K562 (cell line): ENCODE measurements at regions not wholly inside any gene's neighbourhood (a gene's known extent, or its start where the extent isn't known, plus 50 kb on each side); places are given as distances from the start of the nearest gene placed in this dataset.

Experiments
- ATAC-seq: fragments of 200-7000 bp; cut with Tn5 transposase; 3 replicates; pipeline ENCODE4 v1.9.1; 2020; ENCODE audit warnings: moderate library complexity
- BruUV-seq: library from RNA; stranded (reverse); fragments of 400-500 nt; replicated peaks from 2 replicates; lab custom pipeline; 2021; lab: Mats Ljungman, UMichigan
- CTCF ChIA-PET: fragments of 300-600 bp; formaldehyde crosslinking; extraction: SDS; loops from one replicate; lab custom pipeline; 2021; ENCODE audit warnings: low intra/inter-chr PET ratio; lab: Yijun Ruan, JAX
- POLR2A ChIA-PET: fragments of 300-600, 350-650 bp; sonication (Branson Sonifier 250); formaldehyde crosslinking; extraction: SDS; loops from one replicate; lab custom pipeline; 2021; ENCODE audit warnings: antibody characterized with exemption, inconsistent platforms; lab: Yijun Ruan, JAX
- DNase-seq, 4 experiments: peaks; one replicate each; pipeline versions ENCODE4 v3.0.0 to v3.0.0-alpha.2; 2011 to 2018; ENCODE audit warnings: low spot score in 3 of 4, mixed read lengths in 3 of 4; ENCODE audit errors: extremely low read depth in 1 of 4
- FAIRE-seq: peaks from 2 replicates; lab custom pipeline; 2011; peaks lifted over from hg19 to GRCh38; lab: Jason Lieb, UNC
- H2AFZ ChIP-seq: 2 replicates; pipeline ENCODE4 v1.6.0; 2011; ENCODE audit warnings: low read depth, low read length, control low read depth, inconsistent platforms
- H3K27ac ChIP-seq: fragments of 200-600 bp; 3 replicates; pipeline ENCODE4 v1.8.0; 2011; ENCODE audit warnings: low read depth, mild to moderate bottlenecking, control low read depth, inconsistent platforms, low read length, moderate library complexity, mixed read lengths; ENCODE audit errors: extremely low read depth
- H3K27me3 ChIP-seq, 2 experiments: fragments of 300-600 bp in 1 of 2; 2 replicates in 1 of 2; 3 replicates in 1 of 2; pipeline versions ENCODE4 v1.6.0 to v1.8.0; 2011; ENCODE audit warnings: inconsistent platforms in 2 of 2, low read length in 2 of 2, mild to moderate bottlenecking in 1 of 2, mixed read lengths in 1 of 2, moderate library complexity in 1 of 2; ENCODE audit not compliant: control insufficient read depth in 2 of 2, insufficient read depth in 2 of 2
- H3K36me3 ChIP-seq: fragments of 300-600 bp; 3 replicates; pipeline ENCODE4 v1.8.0; 2011; ENCODE audit warnings: mild to moderate bottlenecking, low read length, inconsistent platforms; ENCODE audit not compliant: control insufficient read depth, insufficient read depth
- H3K4me1 ChIP-seq, 2 experiments: fragments of 200-600 bp in 1 of 2; replicated peaks in 1 of 2; 2 replicates in 1 of 2; 3 replicates in 1 of 2; pipeline versions ENCODE4 v1.5.1 to v1.8.0; 2011; ENCODE audit warnings: inconsistent platforms in 2 of 2, low read length in 2 of 2, mild to moderate bottlenecking in 1 of 2, mixed read lengths in 1 of 2, moderate library complexity in 1 of 2; ENCODE audit not compliant: control insufficient read depth in 2 of 2, insufficient read depth in 2 of 2
- H3K4me2 ChIP-seq: 2 replicates; pipeline ENCODE4 v1.6.1; 2011; ENCODE audit warnings: low read length, control low read depth, inconsistent platforms, mixed read lengths; ENCODE audit not compliant: insufficient read depth
- H3K4me3 ChIP-seq: fragments of 200-600 bp; sonication (generic), shearing (Covaris generic); 2 replicates; pipeline ENCODE4 v1.5.1; 2016; ENCODE audit warnings: control low read depth, inconsistent platforms
- H3K79me2 ChIP-seq: fragments of 200-600 bp; 3 replicates; pipeline ENCODE4 v1.8.0; 2011; ENCODE audit warnings: low read length, inconsistent platforms; ENCODE audit not compliant: control insufficient read depth, insufficient read depth
- H3K9ac ChIP-seq, 2 experiments: 2 replicates each; pipeline versions ENCODE4 v1.6.0 to v1.6.1; 2011; ENCODE audit warnings: low read depth in 2 of 2, low read length in 2 of 2, control low read depth in 1 of 2, inconsistent platforms in 1 of 2, mild to moderate bottlenecking in 1 of 2, mixed read lengths in 1 of 2; ENCODE audit not compliant: insufficient read depth in 1 of 2
- H3K9me1 ChIP-seq: one replicate; pipeline ENCODE4 v1.6.0; 2011; ENCODE audit warnings: inconsistent platforms, mild to moderate bottlenecking, low read length, moderate library complexity; ENCODE audit not compliant: control insufficient read depth, insufficient read depth
- H3K9me3 ChIP-seq: replicated peaks from 2 replicates; pipeline ENCODE4 v1.5.1; 2011; ENCODE audit warnings: low read depth, low read length, inconsistent platforms; ENCODE audit not compliant: control insufficient read depth, insufficient read depth
- H4K20me1 ChIP-seq: replicated peaks from 2 replicates; pipeline ENCODE4 v1.6.1; 2011; ENCODE audit warnings: low read length, inconsistent platforms, mixed read lengths; ENCODE audit not compliant: control insufficient read depth, insufficient read depth
- BRF2 ChIP-seq: IDR thresholded peaks from 3 replicates; pipeline ENCODE4 v1.6.1; 2011; ENCODE audit warnings: borderline replicate concordance, mild to moderate bottlenecking; ENCODE audit not compliant: insufficient read length, insufficient read depth
- C11orf30 ChIP-seq: fragments of 450-650 bp; IDR thresholded peaks from 2 replicates; pipeline ENCODE4 v1.6.1; 2016; ENCODE audit warnings: low read depth, mild to moderate bottlenecking
- FOXP1 ChIP-seq: sonication (generic); formaldehyde crosslinking; IDR thresholded peaks from 2 replicates; pipeline ENCODE4 v1.8.0; 2022; ENCODE audit warnings: mild to moderate bottlenecking, missing genetic modification reagents
- MAFG ChIP-seq: fragments of 450-650 bp; conservative IDR thresholded peaks from 2 replicates; pipeline ENCODE4 v1.6.1; 2016; ENCODE audit warnings: missing genetic modification characterization, missing compliant biosample characterization
- MAFK ChIP-seq: IDR thresholded peaks from 2 replicates; pipeline ENCODE4 v1.6.1; 2011; ENCODE audit warnings: low read length, improper control_type of control experiment
- WGBS: fragments of 100-300 bp; shearing (Covaris generic); methylation state at CpG from one replicate; pipeline ENCODE4 v1.1.6; 2016; ENCODE audit warnings: low coverage, mixed read lengths; ENCODE audit not compliant: insufficient coverage; ENCODE audit errors: missing lambda C conversion rate; 5-methylcytosine and 5-hydroxymethylcytosine counted together
- in situ Hi-C: fragments of 300-500 bp; cut with MboI; formaldehyde crosslinking; loops from 4 replicates; pipeline ENCODE4 v1.15.0; 2018; ENCODE audit warnings: inconsistent platforms, mixed read lengths
- intact Hi-C: fragments of 100-400 bp; cut with micrococcal nuclease; formaldehyde crosslinking; loops from 2 replicates; pipeline ENCODE4 v1.14.2; 2022

GRCh38 chr5:93960042-93960441 is 218.6 kb upstream of the POU5F2 start:
- no peak for ATAC-seq
- Histone ChIP-seq H3K27me3 (no peaks in the 10 kb centered on the region), H3K79me2 (no peaks in the 10 kb centered on the region), H4K20me1 (no peaks in the 10 kb centered on the region), H3K9me3 (no peaks in the 10 kb centered on the region), H3K4me3 (no peak overlapping the region), H3K9me1 (no peaks in the 10 kb centered on the region), H3K36me3 (no peaks in the 10 kb centered on the region), H3K27ac (no peak overlapping the region), H3K4me1 (no peaks in the 10 kb centered on the region), H3K4me2 (no peak overlapping the region), H2AFZ (no peak overlapping the region), H3K9ac (no peak overlapping the region)
- intact Hi-C loops = no loop called here
- FAIRE-seq = no peak
- ChIA-PET POLR2A (no interaction called here), CTCF (no interaction called here)
- no TSS peak for BruUV-seq
- TF ChIP-seq MAFG (tag) (0 out of 2 replicates have a peak, but pooled peaks have one; percentile 25), BRF2 (no peak), C11orf30 (peak; percentile 27; the same call in 1 of the 2 replicates), MAFK (peak; percentile 19; the same call in 1 of the 2 replicates)
- WGBS = 9% methylated on average over 3 of the region's 3 CpGs
- DNase-seq = no peak
- in situ Hi-C loops = no loop called here

- TF ChIP-seq FOXP1 (CRISPR knock-in tag) = no peak
- TF ChIP-seq, all 486 proteins: peak for 0
- intact Hi-C loops (no loop called here), in situ Hi-C loops (no loop called here)
- H2AFZ ChIP-seq = no peak overlapping the region
- FAIRE-seq (no peak), ATAC-seq (no peak), DNase-seq (no peak)
- H3K4me2 ChIP-seq = no peak overlapping the region
- no peaks in the 10 kb centered on the region for H3K27me3 ChIP-seq
- H3K9me3 ChIP-seq = no peaks in the 10 kb centered on the region
- no peaks in the 10 kb centered on the region for H3K9me1 ChIP-seq
- no peak overlapping the region for H3K9ac ChIP-seq
- no peaks in the 10 kb centered on the region for H3K4me1 ChIP-seq
- no peaks in the 10 kb centered on the region for H4K20me1 ChIP-seq
- H3K79me2 ChIP-seq = no peaks in the 10 kb centered on the region
- no peaks in the 10 kb centered on the region for H3K36me3 ChIP-seq
- 6% methylated on average over 2 of the region's 2 CpGs for WGBS
- BruUV-seq = no TSS peak
- POLR2A ChIA-PET = no interaction called here
- no peak overlapping the region for H3K4me3 ChIP-seq
- H3K27ac ChIP-seq = no peak overlapping the region
- CTCF ChIA-PET = no interaction called here
These were observed 214.6 kb upstream of the POU5F2 start for GRCh38 chr5:93956006-93956405.
